ENCODE measurements at regions not wholly inside any gene's neighbourhood (a gene's known extent, or its start where the extent isn't known, plus 50 kb on each side); places are given as distances from the start of the nearest gene placed in this dataset.

GRCh38 chr22:49692499-49693225 lies 135.0 kb downstream of the BRD1 start:
- Histone ChIP-seq H3K27ac (no peak overlapping the region), H3K9me3 (peaks cover 0 to 20% (median 4%) of the 10 kb centered on the region in 12 donors), H3K27me3 (peaks cover 0 to 22% (median 6%) of the 10 kb centered on the region in 9 donors), H3K36me3 (no peaks in the 10 kb centered on the region), H3K4me1 (no peaks in the 10 kb centered on the region), H3K4me3 (no peak overlapping the region)
- intact Hi-C loops (cut with DNase I): no loop called here
- TF ChIP-seq CTCF (IDR thresholded peaks at IDR 0.05): no peak
- no peak for TF ChIP-seq POLR2A (IDR thresholded peaks at IDR 0.05)
- ATAC-seq (no peak), DNase-seq (no peak)
- 78 to 89% (median 81%) methylated on average over 9 to 18 of the region's 18 CpGs for WGBS, 4 donors

GRCh38 chr22:49691256-49691655 lies 136.4 kb downstream of the BRD1 start:
- Histone ChIP-seq H3K27ac (no peak overlapping the region), H3K4me1 (no peaks in the 10 kb centered on the region), H3K9me3 (peaks cover 0 to 11% (median 0%) of the 10 kb centered on the region in 12 donors), H3K36me3 (no peaks in the 10 kb centered on the region), H3K4me3 (no peak overlapping the region), H3K27me3 (peaks cover 0 to 31% (median 6%) of the 10 kb centered on the region in 9 donors)
- WGBS, 4 donors: 77 to 96% (median 87%) methylated on average over 3 of the region's 3 CpGs
- intact Hi-C loops (cut with DNase I): no loop called here
- no peak for ATAC-seq
- TF ChIP-seq POLR2A (IDR thresholded peaks at IDR 0.05): no peak
- TF ChIP-seq CTCF (IDR thresholded peaks at IDR 0.05): no peak
- no peak for DNase-seq

- ATAC-seq: no peak
- 79 to 87% (median 84%) methylated on average over 16 of the region's 16 CpGs for WGBS, 4 donors
- intact Hi-C loops (cut with DNase I): no loop called here
- peaks cover 0 to 36% (median 8%) of the 10 kb centered on the region in 9 donors for H3K27me3 ChIP-seq
- TF ChIP-seq CTCF (IDR thresholded peaks at IDR 0.05) (no peak), POLR2A (IDR thresholded peaks at IDR 0.05) (no peak)
- no peak overlapping the region for H3K4me3 ChIP-seq
- no peak overlapping the region for H3K27ac ChIP-seq
- H3K9me3 ChIP-seq: peaks cover 0 to 11% (median 0%) of the 10 kb centered on the region in 12 donors
- H3K36me3 ChIP-seq: no peaks in the 10 kb centered on the region
- no peak for DNase-seq
- no peaks in the 10 kb centered on the region for H3K4me1 ChIP-seq
Observed at GRCh38 chr22:49690454-49690853, 137.2 kb downstream of the BRD1 start.

- no peaks in the 10 kb centered on the region for H3K4me1 ChIP-seq
- H3K27ac ChIP-seq: no peak overlapping the region
- DNase-seq (no peak), ATAC-seq (no peak)
- intact Hi-C loops (cut with DNase I): no loop called here
- no peak overlapping the region for H3K4me3 ChIP-seq
- TF ChIP-seq POLR2A (IDR thresholded peaks at IDR 0.05) (no peak), CTCF (IDR thresholded peaks at IDR 0.05) (no peak)
- no peaks in the 10 kb centered on the region for H3K36me3 ChIP-seq
- H3K9me3 ChIP-seq: peaks cover 0 to 11% (median 0%) of the 10 kb centered on the region in 12 donors
- WGBS, 4 donors: 71 to 84% (median 77%) methylated on average over 10 to 11 of the region's 11 CpGs
- peaks cover 0 to 40% (median 11%) of the 10 kb centered on the region in 9 donors for H3K27me3 ChIP-seq
Observed at GRCh38 chr22:49689858-49690257, 137.8 kb downstream of the BRD1 start.

All from heart left ventricle (tissue), 16 donors.